Stimulated activated memory B cell treated with anti-CD40 and anti-IgM and Interleukin-4, amounts not matched to agents 10 μg/mL and 1 μg/mL and 100 μg/mL, for 72 hours (primary cell): ENCODE measurements at regions not wholly inside any gene's neighbourhood (a gene's known extent, or its start where the extent isn't known, plus 50 kb on each side); places are given as distances from the start of the nearest gene placed in this dataset.
"Not testable (repeated sequence)": the region's sequence is repeated elsewhere in the genome, so short reads cannot be mapped to it uniquely, and the experiment has no call there.

ENCODE experiments used
- ATAC-seq: fragments of 150-1000 bp; cut with Tn5 transposase; 2 replicates; pipeline ENCODE4 v1.10.0; 2021
- H3K27ac Mint-ChIP-seq: one replicate; pipeline ENCODE4 v1.8.0; 2022; ENCODE audit warnings: mild to moderate bottlenecking, mixed read lengths
- H3K27me3 Mint-ChIP-seq: one replicate; pipeline ENCODE4 v1.8.0; 2022; ENCODE audit warnings: mixed read lengths
- H3K36me3 Mint-ChIP-seq: one replicate; pipeline ENCODE4 v1.8.0; 2022; ENCODE audit warnings: mixed read lengths
- H3K4me1 Mint-ChIP-seq: one replicate; pipeline ENCODE4 v1.8.0; 2022; ENCODE audit warnings: mixed read lengths
- H3K4me3 Mint-ChIP-seq: one replicate; pipeline ENCODE4 v1.8.0; 2022; ENCODE audit warnings: mild to moderate bottlenecking, moderate library complexity, mixed read lengths
- H3K9me3 Mint-ChIP-seq: one replicate; pipeline ENCODE4 v1.8.0; 2022; ENCODE audit warnings: mixed read lengths

- H3K27ac Mint-ChIP-seq: no peak overlapping the region
- no peaks in the 10 kb centered on the region for H3K4me1 Mint-ChIP-seq
- H3K27me3 Mint-ChIP-seq: no peaks in the 10 kb centered on the region
- H3K4me3 Mint-ChIP-seq: no peak overlapping the region
- no peaks in the 10 kb centered on the region for H3K36me3 Mint-ChIP-seq
- ATAC-seq: no peak
- peaks cover 12% of the 10 kb centered on the region for H3K9me3 Mint-ChIP-seq
Measured at GRCh38 chr1:238927899-238928298, 458.5 kb upstream of the CHRM3 start.

GRCh38 chr1:238916828-238917227, 469.5 kb upstream of the CHRM3 start:
- Mint-ChIP-seq H3K4me1 (no peaks in the 10 kb centered on the region), H3K27ac (no peak overlapping the region), H3K4me3 (no peak overlapping the region), H3K36me3 (no peaks in the 10 kb centered on the region), H3K9me3 (peaks cover 11% of the 10 kb centered on the region), H3K27me3 (no peaks in the 10 kb centered on the region)
- no peak for ATAC-seq

GRCh38 chr1:238914346-238914745, 472.0 kb upstream of the CHRM3 start:
- no peaks in the 10 kb centered on the region for H3K27me3 Mint-ChIP-seq
- ATAC-seq: no peak
- no peak overlapping the region for H3K4me3 Mint-ChIP-seq
- H3K4me1 Mint-ChIP-seq: no peaks in the 10 kb centered on the region
- H3K27ac Mint-ChIP-seq: no peak overlapping the region
- H3K36me3 Mint-ChIP-seq: no peaks in the 10 kb centered on the region
- H3K9me3 Mint-ChIP-seq: peaks cover 21% of the 10 kb centered on the region

- H3K4me1 Mint-ChIP-seq: no peaks in the 10 kb centered on the region
- H3K9me3 Mint-ChIP-seq: peaks cover 21% of the 10 kb centered on the region
- H3K36me3 Mint-ChIP-seq: no peaks in the 10 kb centered on the region
- H3K27ac Mint-ChIP-seq: no peak overlapping the region
- H3K27me3 Mint-ChIP-seq: no peaks in the 10 kb centered on the region
- no peak overlapping the region for H3K4me3 Mint-ChIP-seq
- ATAC-seq: no peak
Measured at GRCh38 chr1:238913210-238913609, 473.2 kb upstream of the CHRM3 start.

- peaks cover 28% of the 10 kb centered on the region for H3K9me3 Mint-ChIP-seq
- H3K4me1 Mint-ChIP-seq: no peaks in the 10 kb centered on the region
- no peak for ATAC-seq
- H3K36me3 Mint-ChIP-seq: no peaks in the 10 kb centered on the region
- H3K27ac Mint-ChIP-seq: no peak overlapping the region
- no peaks in the 10 kb centered on the region for H3K27me3 Mint-ChIP-seq
- no peak overlapping the region for H3K4me3 Mint-ChIP-seq
Measured at GRCh38 chr1:238912148-238912547, 474.2 kb upstream of the CHRM3 start.

GRCh38 chr1:238902752-238903151, 483.6 kb upstream of the CHRM3 start:
- H3K36me3 Mint-ChIP-seq, H3K4me1 Mint-ChIP-seq, H3K27ac Mint-ChIP-seq, H3K27me3 Mint-ChIP-seq, H3K4me3 Mint-ChIP-seq, ATAC-seq: not testable (repeated sequence)
- peaks cover 23% of the 10 kb centered on the region for H3K9me3 Mint-ChIP-seq

GRCh38 chr1:238900334-238900865, 486.0 kb upstream of the CHRM3 start:
- no peak for ATAC-seq
- Mint-ChIP-seq H3K9me3 (peaks cover 22% of the 10 kb centered on the region), H3K4me3 (no peak overlapping the region), H3K27me3 (no peaks in the 10 kb centered on the region), H3K27ac (no peak overlapping the region), H3K4me1 (no peaks in the 10 kb centered on the region), H3K36me3 (no peaks in the 10 kb centered on the region)

- H3K9me3 Mint-ChIP-seq: peaks cover 22% of the 10 kb centered on the region
- no peaks in the 10 kb centered on the region for H3K4me1 Mint-ChIP-seq
- no peak overlapping the region for H3K4me3 Mint-ChIP-seq
- H3K36me3 Mint-ChIP-seq: no peaks in the 10 kb centered on the region
- H3K27ac Mint-ChIP-seq: no peak overlapping the region
- no peak for ATAC-seq
- H3K27me3 Mint-ChIP-seq: no peaks in the 10 kb centered on the region
Measured at GRCh38 chr1:238898856-238899255, 487.5 kb upstream of the CHRM3 start.

- H3K4me1 Mint-ChIP-seq: no peaks in the 10 kb centered on the region
- H3K27me3 Mint-ChIP-seq: no peaks in the 10 kb centered on the region
- ATAC-seq: no peak
- no peak overlapping the region for H3K4me3 Mint-ChIP-seq
- H3K9me3 Mint-ChIP-seq: peaks cover 8% of the 10 kb centered on the region
- no peaks in the 10 kb centered on the region for H3K36me3 Mint-ChIP-seq
- H3K27ac Mint-ChIP-seq: no peak overlapping the region
Measured at GRCh38 chr1:238895911-238896310, 490.5 kb upstream of the CHRM3 start.

- Mint-ChIP-seq H3K36me3 (no peaks in the 10 kb centered on the region), H3K27me3 (no peaks in the 10 kb centered on the region), H3K9me3 (peaks cover 6% of the 10 kb centered on the region), H3K27ac (no peak overlapping the region), H3K4me3 (no peak overlapping the region), H3K4me1 (no peaks in the 10 kb centered on the region)
- no peak for ATAC-seq
Measured at GRCh38 chr1:238892612-238893011, 493.8 kb upstream of the CHRM3 start.

GRCh38 chr1:238861342-238862066, 524.9 kb upstream of the CHRM3 start:
- Mint-ChIP-seq H3K4me1 (no peaks in the 10 kb centered on the region), H3K9me3 (peaks cover 7% of the 10 kb centered on the region), H3K27ac (no peak overlapping the region), H3K4me3 (no peak overlapping the region), H3K36me3 (no peaks in the 10 kb centered on the region), H3K27me3 (no peaks in the 10 kb centered on the region)
- ATAC-seq: no peak

- no peaks in the 10 kb centered on the region for H3K27me3 Mint-ChIP-seq
- no peaks in the 10 kb centered on the region for H3K36me3 Mint-ChIP-seq
- H3K4me3 Mint-ChIP-seq: no peak overlapping the region
- ATAC-seq: no peak
- no peaks in the 10 kb centered on the region for H3K4me1 Mint-ChIP-seq
- no peak overlapping the region for H3K27ac Mint-ChIP-seq
- H3K9me3 Mint-ChIP-seq: peaks cover 22% of the 10 kb centered on the region
Measured at GRCh38 chr1:238833919-238834318, 552.4 kb upstream of the CHRM3 start.

GRCh38 chr1:238832106-238832505, 554.3 kb upstream of the CHRM3 start:
- Mint-ChIP-seq H3K4me3 (no peak overlapping the region), H3K9me3 (peaks cover 19% of the 10 kb centered on the region), H3K27ac (no peak overlapping the region), H3K4me1 (no peaks in the 10 kb centered on the region), H3K36me3 (no peaks in the 10 kb centered on the region), H3K27me3 (no peaks in the 10 kb centered on the region)
- ATAC-seq: no peak

GRCh38 chr1:238830036-238830611, 556.2 kb upstream of the CHRM3 start:
- no peaks in the 10 kb centered on the region for H3K4me1 Mint-ChIP-seq
- H3K9me3 Mint-ChIP-seq: peaks cover 16% of the 10 kb centered on the region
- H3K36me3 Mint-ChIP-seq: no peaks in the 10 kb centered on the region
- H3K4me3 Mint-ChIP-seq: no peak overlapping the region
- H3K27ac Mint-ChIP-seq: no peak overlapping the region
- no peak for ATAC-seq
- H3K27me3 Mint-ChIP-seq: no peaks in the 10 kb centered on the region

GRCh38 chr1:238826891-238827290, 559.5 kb upstream of the CHRM3 start:
- H3K27me3 Mint-ChIP-seq: no peaks in the 10 kb centered on the region
- ATAC-seq: no peak
- H3K4me1 Mint-ChIP-seq: no peaks in the 10 kb centered on the region
- peaks cover 23% of the 10 kb centered on the region for H3K9me3 Mint-ChIP-seq
- H3K36me3 Mint-ChIP-seq: no peaks in the 10 kb centered on the region
- no peak overlapping the region for H3K27ac Mint-ChIP-seq
- no peak overlapping the region for H3K4me3 Mint-ChIP-seq

- Mint-ChIP-seq H3K9me3 (peaks cover 10% of the 10 kb centered on the region), H3K4me1 (no peaks in the 10 kb centered on the region), H3K4me3 (no peak overlapping the region), H3K27ac (no peak overlapping the region), H3K36me3 (no peaks in the 10 kb centered on the region), H3K27me3 (no peaks in the 10 kb centered on the region)
- ATAC-seq: no peak
Measured at GRCh38 chr1:238823416-238823815, 563.0 kb upstream of the CHRM3 start.
